Liver (tissue), 7 donors: ENCODE measurements at regions not wholly inside any gene's neighbourhood (a gene's known extent, or its start where the extent isn't known, plus 50 kb on each side); places are given as distances from the start of the nearest gene placed in this dataset.

ENCODE experiments used
- DNase-seq: peaks from one replicate; pipeline ENCODE4 v3.0.0-alpha.2; 2017; ENCODE audit warnings: low spot score
- H3K27ac ChIP-seq, 2 donors: one replicate each; pipeline ENCODE4 v1.7.0; 2013; ENCODE audit warnings: inconsistent platforms in 2 of 2, low read length in 2 of 2, control low read depth in 1 of 2, low read depth in 1 of 2, mild to moderate bottlenecking in 1 of 2
- H3K27me3 ChIP-seq, 4 donors: one replicate each; pipeline versions ENCODE4 v1.6.1 to v1.7.0; 2013; ENCODE audit warnings: low read length in 3 of 4, inconsistent platforms in 1 of 4, mild to moderate bottlenecking in 1 of 4, moderate library complexity in 1 of 4; ENCODE audit not compliant: control insufficient read depth in 4 of 4, insufficient read depth in 4 of 4
- H3K36me3 ChIP-seq, 4 donors: one replicate each; pipeline versions ENCODE4 v1.6.1 to v1.7.0; 2013; ENCODE audit warnings: low read length in 3 of 4, mild to moderate bottlenecking in 3 of 4, low read depth in 1 of 4, moderate library complexity in 1 of 4; ENCODE audit not compliant: control insufficient read depth in 4 of 4, insufficient read depth in 3 of 4
- H3K4me1 ChIP-seq, 4 donors: one replicate each; pipeline versions ENCODE4 v1.6.1 to v1.7.0; 2013; ENCODE audit warnings: low read length in 3 of 4, mild to moderate bottlenecking in 3 of 4, moderate library complexity in 1 of 4; ENCODE audit not compliant: control insufficient read depth in 4 of 4, insufficient read depth in 4 of 4
- H3K4me3 ChIP-seq, 3 donors: one replicate each; pipeline versions ENCODE4 v1.6.1 to v1.7.0; 2013; ENCODE audit warnings: low read length in 3 of 3, control low read depth in 1 of 3, low read depth in 1 of 3, mild to moderate bottlenecking in 1 of 3
- H3K9ac ChIP-seq, 2 donors: one replicate each; pipeline ENCODE4 v1.7.0; 2013; ENCODE audit warnings: low read length in 2 of 2, mild to moderate bottlenecking in 2 of 2, moderate library complexity in 2 of 2, control low read depth in 1 of 2, low read depth in 1 of 2
- H3K9me3 ChIP-seq, 4 donors: one replicate each; pipeline versions ENCODE4 v1.6.1 to v1.7.0; 2013; ENCODE audit warnings: low read length in 3 of 4; ENCODE audit not compliant: control insufficient read depth in 4 of 4
- ATF3 ChIP-seq: IDR thresholded peaks from 2 replicates; pipeline ENCODE4 v1.6.1; 2016; ENCODE audit warnings: antibody characterized with exemption
- EGR1 ChIP-seq, 2 donors: IDR thresholded peaks; 2 replicates each; pipeline ENCODE4 v1.6.1; 2016 to 2018; ENCODE audit warnings: antibody characterized with exemption in 2 of 2, low read depth in 2 of 2
- HNF4G ChIP-seq: IDR thresholded peaks from 2 replicates; pipeline ENCODE4 v1.6.1; 2016; ENCODE audit warnings: antibody characterized with exemption
- JUND ChIP-seq, 2 donors: IDR thresholded peaks; 2 replicates each; pipeline ENCODE4 v1.6.1; 2016; ENCODE audit warnings: antibody characterized with exemption in 2 of 2
- MAX ChIP-seq: IDR thresholded peaks from 2 replicates; pipeline ENCODE4 v1.6.1; 2016; ENCODE audit warnings: antibody characterized with exemption
- NR2F2 ChIP-seq: IDR thresholded peaks from 2 replicates; pipeline ENCODE4 v1.6.1; 2016; ENCODE audit warnings: antibody characterized with exemption
- RAD21 ChIP-seq, 2 donors: IDR thresholded peaks; 2 replicates each; pipeline ENCODE4 v1.6.1; 2016; ENCODE audit warnings: antibody characterized with exemption in 2 of 2, mild to moderate bottlenecking in 2 of 2
- REST ChIP-seq: IDR thresholded peaks from 2 replicates; pipeline ENCODE4 v1.6.1; 2016; ENCODE audit warnings: antibody characterized with exemption, mild to moderate bottlenecking
- RXRA ChIP-seq, 2 donors: IDR thresholded peaks; 2 replicates each; pipeline ENCODE4 v1.6.1; 2017 to 2018; ENCODE audit warnings: antibody characterized with exemption in 2 of 2, mild to moderate bottlenecking in 1 of 2
- SP1 ChIP-seq: IDR thresholded peaks from 2 replicates; pipeline ENCODE4 v1.6.1; 2018; ENCODE audit warnings: antibody characterized with exemption, mild to moderate bottlenecking
- YY1 ChIP-seq: IDR thresholded peaks from 2 replicates; pipeline ENCODE4 v1.6.1; 2016; ENCODE audit warnings: antibody characterized with exemption, mild to moderate bottlenecking
- WGBS: extraction: QIAGEN DNeasy Blood & Tissue Kit; methylation state at CpG from one replicate; pipeline ENCODE4 v1.1.7; 2013; 5-methylcytosine and 5-hydroxymethylcytosine counted together
- donor health status: healthy.
- donor health status: healthy.
- donor health status: healthy.
- donor health status: healthy.

- H3K27ac ChIP-seq = no peak overlapping the region
These were observed 282.5 kb upstream of the IRX4 start for GRCh38 chr5:2165203-2165602.

GRCh38 chr5:2164586-2164985 lies 281.9 kb upstream of the IRX4 start:
- Histone ChIP-seq H3K36me3 (no peaks in the 10 kb centered on the region), H3K4me3 (no peak overlapping the region), H3K4me1 (no peaks in the 10 kb centered on the region), H3K9me3 (no peaks in the 10 kb centered on the region), H3K27me3 (peaks cover 0 to 6% (median 2%) of the 10 kb centered on the region in 4 donors), H3K27ac (no peak overlapping the region), H3K9ac (no peak overlapping the region)
- 53% methylated on average over 13 of the region's 13 CpGs for WGBS
- no peak for DNase-seq
- TF ChIP-seq YY1 = no peak
- no peak for TF ChIP-seq RAD21 (IDR thresholded peaks at IDR 0.05)
- TF ChIP-seq NR2F2 = no peak
- no peak for TF ChIP-seq ATF3

More at GRCh38 chr5:2165203-2165602, 282.5 kb upstream of the IRX4 start:
- Histone ChIP-seq H3K9ac (no peak overlapping the region), H3K4me1 (no peaks in the 10 kb centered on the region), H3K27me3 (peaks cover 0 to 6% (median 2%) of the 10 kb centered on the region in 4 donors), H3K36me3 (no peaks in the 10 kb centered on the region), H3K9me3 (no peaks in the 10 kb centered on the region), H3K4me3 (no peak overlapping the region)
- 65% methylated on average over 15 of the region's 15 CpGs for WGBS
- DNase-seq = no peak
- no peak for TF ChIP-seq SP1
- TF ChIP-seq RXRA (IDR thresholded peaks at IDR 0.05) = no peak

GRCh38 chr5:2163940-2164490 lies 281.3 kb upstream of the IRX4 start:
- H3K36me3 ChIP-seq = no peaks in the 10 kb centered on the region
- 60% methylated on average over 16 of the region's 16 CpGs for WGBS
- TF ChIP-seq EGR1 (IDR thresholded peaks at IDR 0.05; ENCODE audit: low read depth in 2 of 2) (no peak), JUND (IDR thresholded peaks at IDR 0.05) (no peak), HNF4G (no peak), REST (no peak), MAX (no peak), YY1 (no peak), NR2F2 (no peak)
- H3K27me3 ChIP-seq = peaks cover 0 to 6% (median 2%) of the 10 kb centered on the region in 4 donors
- no peak overlapping the region for H3K27ac ChIP-seq
- no peak overlapping the region for H3K9ac ChIP-seq
- H3K9me3 ChIP-seq = no peaks in the 10 kb centered on the region
- no peaks in the 10 kb centered on the region for H3K4me1 ChIP-seq
- no peak overlapping the region for H3K4me3 ChIP-seq
- no peak for DNase-seq
